H4 (cell line): ENCODE measurements at regions not wholly inside any gene's neighbourhood (a gene's known extent, or its start where the extent isn't known, plus 50 kb on each side); places are given as distances from the start of the nearest gene placed in this dataset.
"Not testable (repeated sequence)": the region's sequence is repeated elsewhere in the genome, so short reads cannot be mapped to it uniquely, and the experiment has no call there.

Experiments used
- DNase-seq: peaks from one replicate; pipeline ENCODE4 v3.0.0-alpha.2; 2015; ENCODE audit warnings: low spot score

- no peak for DNase-seq
Measured at GRCh38 chr11:112310848-112311247, 50.2 kb upstream of the PLET1 start.

DNA sequence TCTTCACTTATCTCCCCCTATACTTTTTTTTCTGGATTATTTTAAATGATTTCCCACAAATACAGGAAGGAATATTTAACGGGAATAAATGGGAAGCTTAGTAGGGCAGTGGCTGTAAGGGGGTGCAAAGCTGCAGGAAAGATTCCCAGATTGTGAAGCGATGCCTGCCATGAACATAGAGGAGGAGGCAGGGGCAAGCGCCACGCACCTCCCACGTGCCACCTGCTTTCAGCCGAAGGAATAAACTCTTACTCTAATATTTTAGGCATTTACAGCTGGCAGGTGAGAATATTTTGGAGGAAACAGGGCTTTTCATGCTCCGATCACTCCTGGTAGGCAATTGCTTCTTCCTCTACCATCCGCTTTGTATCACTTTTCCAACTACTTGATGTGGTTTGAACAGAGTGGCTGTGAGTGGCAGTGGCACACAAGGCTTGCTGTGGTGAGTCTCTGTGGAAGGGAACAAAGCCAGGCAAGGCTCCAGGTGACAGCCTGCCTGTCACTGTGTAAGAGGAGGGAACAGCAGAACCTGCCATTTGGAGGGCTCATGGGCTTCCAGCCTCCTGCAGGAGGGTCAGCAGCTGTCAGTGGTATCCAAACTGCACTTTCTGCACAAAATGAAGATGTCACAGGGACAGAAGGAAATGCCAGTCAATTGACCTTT lies 54.5 kb upstream of the PLET1 start:
- no peak for DNase-seq

- no peak for DNase-seq
Measured at GRCh38 chr11:112315861-112316739, 55.4 kb upstream of the PLET1 start.

- DNase-seq = no peak
Measured at GRCh38 chr11:112316971-112317370, 56.3 kb upstream of the PLET1 start.

GRCh38 chr11:112318184-112318591 lies 57.5 kb upstream of the PLET1 start:
- DNase-seq = peak; percentile 76

GRCh38 chr11:112318661-112319060 lies 58.0 kb upstream of the PLET1 start:
- DNase-seq = no peak

DNA sequence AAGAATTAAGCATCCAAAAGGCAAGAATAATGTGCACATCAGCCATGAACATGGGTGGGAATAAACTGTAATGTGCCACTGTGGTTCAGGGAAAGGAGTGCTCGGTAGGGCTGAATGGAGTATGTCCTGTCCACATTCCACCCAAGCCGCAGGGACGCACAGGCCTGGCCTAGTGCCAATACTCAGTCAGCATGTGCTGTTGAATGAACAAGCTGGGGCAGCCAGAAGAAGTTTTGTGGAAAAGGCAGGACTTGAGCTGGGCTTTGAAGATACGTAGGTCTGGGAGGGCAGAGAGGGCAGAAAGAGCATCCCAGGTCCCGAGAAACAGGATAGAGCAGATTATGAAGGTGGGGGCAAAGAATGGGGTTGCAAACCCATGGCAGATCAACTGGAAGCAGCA lies 60.0 kb upstream of the PLET1 start:
- DNase-seq = no peak

GRCh38 chr11:112321501-112322172 lies 61.0 kb upstream of the PLET1 start:
- DNase-seq = peak; percentile 98

DNA sequence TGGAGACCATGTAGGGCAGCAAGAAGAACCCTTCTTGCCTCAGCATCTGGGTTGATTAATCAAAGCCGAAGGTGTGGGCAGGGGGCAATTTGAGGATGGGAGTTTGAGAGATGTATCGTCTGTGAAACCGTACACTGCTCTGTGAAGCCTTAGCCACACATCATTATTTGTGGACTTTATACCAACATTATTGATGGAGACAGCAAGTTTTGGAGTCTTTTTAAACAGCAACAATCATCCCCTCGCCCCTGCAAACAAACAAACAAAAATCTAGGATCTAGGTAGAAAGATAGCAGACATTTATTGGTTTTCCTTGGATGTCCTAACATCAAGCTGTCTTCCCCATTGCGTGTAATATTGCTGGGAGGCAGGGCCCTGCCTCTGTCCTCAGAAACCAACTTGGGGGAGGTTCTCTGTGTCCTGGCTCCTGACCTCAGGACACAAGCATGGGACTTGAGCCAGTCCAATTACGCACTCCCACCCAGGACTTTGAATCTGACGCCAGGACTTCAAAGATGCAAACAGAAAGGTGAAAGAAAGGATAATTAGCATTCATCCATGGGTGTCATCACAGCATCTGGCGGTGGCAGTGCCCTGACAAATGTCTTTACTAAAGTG lies 61.6 kb upstream of the PLET1 start:
- no peak for DNase-seq

- no peak for DNase-seq
Measured at GRCh38 chr11:112334381-112334780, 73.7 kb upstream of the PLET1 start.

- no peak for DNase-seq
Measured at GRCh38 chr11:112336356-112336886, 75.8 kb upstream of the PLET1 start.

GRCh38 chr11:112339566-112339965 lies 78.9 kb upstream of the PLET1 start:
- DNase-seq = no peak

- DNase-seq = no peak
Measured at GRCh38 chr11:112343368-112344039, 82.8 kb upstream of the PLET1 start.

- no peak for DNase-seq
Measured at GRCh38 chr11:112344040-112344413, 83.4 kb upstream of the PLET1 start.

GRCh38 chr11:112345166-112345565 lies 84.5 kb upstream of the PLET1 start:
- DNase-seq = no peak

- no peak for DNase-seq
Measured at GRCh38 chr11:112345706-112346105, 85.0 kb upstream of the PLET1 start.

GRCh38 chr11:112346586-112346985 lies 85.9 kb upstream of the PLET1 start:
- DNase-seq = no peak

GRCh38 chr11:112348480-112349029 lies 87.9 kb upstream of the PLET1 start:
- no peak for DNase-seq

- DNase-seq = not testable (repeated sequence)
Measured at GRCh38 chr11:112351423-112351822, 90.8 kb upstream of the PLET1 start.

DNA sequence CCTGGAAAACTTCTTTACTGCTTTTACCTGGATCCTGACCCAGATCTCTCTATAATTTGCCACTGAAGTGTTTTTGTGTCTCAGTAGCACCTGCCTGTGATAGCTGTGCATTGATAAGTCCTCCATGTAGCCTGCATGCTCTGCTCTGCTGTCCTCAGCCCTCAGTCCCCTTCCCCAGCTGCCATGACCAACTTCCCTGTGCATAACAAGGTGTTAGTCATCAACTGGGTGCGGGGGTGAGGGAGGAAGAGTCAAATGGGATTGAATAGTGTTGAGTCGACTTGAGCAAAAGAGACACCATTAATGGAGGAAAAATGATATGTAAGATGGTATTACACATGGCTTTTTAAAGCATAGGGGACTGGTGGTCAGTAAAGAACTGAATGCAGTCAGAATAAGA lies 92.2 kb upstream of the PLET1 start:
- no peak for DNase-seq

DNA sequence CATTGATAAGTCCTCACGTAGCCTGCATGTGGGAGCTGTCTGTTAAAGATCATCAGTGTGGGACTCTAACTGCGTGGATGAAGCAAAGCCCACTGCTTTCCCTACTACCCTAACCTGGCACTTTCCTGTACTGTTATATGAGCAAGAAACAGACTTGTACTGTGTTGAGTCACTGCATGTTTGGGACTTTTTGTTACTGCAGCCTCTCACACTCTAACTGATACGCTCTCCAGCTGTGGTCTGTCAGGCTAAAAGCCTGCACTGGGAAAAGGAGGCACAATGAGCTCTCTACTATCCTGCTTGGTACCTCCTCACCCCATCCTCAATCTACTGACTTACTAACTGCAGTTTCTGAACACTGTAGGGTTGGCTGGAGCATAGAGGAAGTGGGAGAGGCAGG lies 93.7 kb upstream of the PLET1 start:
- DNase-seq = no peak
